ENCODE measurements at regions not wholly inside any gene's neighbourhood (a gene's known extent, or its start where the extent isn't known, plus 50 kb on each side); places are given as distances from the start of the nearest gene placed in this dataset.

GRCh38 chr3:159821110-159821509 is 167.5 kb upstream of the IL12A start:
- ChIA-PET POLR2A (no interaction called here), CTCF (interaction anchor here (0.7 to 1.1 kb wide), 2 partner anchors 13 to 16 kb away, joined by 3 read pairs; no protein-coding TSS in a partner anchor)
- no peak for TF ChIP-seq CTCF (IDR thresholded peaks at IDR 0.05; ENCODE audit: insufficient read depth, low read length, missing control alignments)
- DNase-seq (ENCODE audit: low read depth, low spot score): no peak
- H3K4me3 ChIP-seq (ENCODE audit: low read depth, low read length): no peak overlapping the region

- TF ChIP-seq CTCF (IDR thresholded peaks at IDR 0.05; ENCODE audit: insufficient read depth, low read length, missing control alignments): no peak
- CTCF ChIA-PET: interaction anchor here (0.7 to 1.1 kb wide), 2 partner anchors 14 to 17 kb away, joined by 3 read pairs; no protein-coding TSS in a partner anchor
- H3K4me3 ChIP-seq (ENCODE audit: low read depth, low read length): no peak overlapping the region
- no peak for DNase-seq (ENCODE audit: low read depth, low spot score)
- POLR2A ChIA-PET: no interaction called here
Observed at GRCh38 chr3:159821736-159822135, 166.9 kb upstream of the IL12A start.

GRCh38 chr3:159823780-159824179 is 164.9 kb upstream of the IL12A start:
- ChIA-PET POLR2A (no interaction called here), CTCF (interaction anchor here (0.9 to 17.3 kb wide), 3 partner anchors 19 to 181 kb away, joined by 3 to 253 read pairs (median 3); no protein-coding TSS in a partner anchor)
- no peak for DNase-seq (ENCODE audit: low read depth, low spot score)
- no peak for TF ChIP-seq CTCF (IDR thresholded peaks at IDR 0.05; ENCODE audit: insufficient read depth, low read length, missing control alignments)
- no peak overlapping the region for H3K4me3 ChIP-seq (ENCODE audit: low read depth, low read length)

GRCh38 chr3:159824333-159824732 is 164.3 kb upstream of the IL12A start:
- TF ChIP-seq CTCF (IDR thresholded peaks at IDR 0.05; ENCODE audit: insufficient read depth, low read length, missing control alignments): no peak
- ChIA-PET POLR2A (no interaction called here), CTCF (interaction anchor here (1.3 to 17.3 kb wide), 2 partner anchors 58 to 181 kb away, joined by 3 to 253 read pairs; no protein-coding TSS in a partner anchor)
- DNase-seq (ENCODE audit: low read depth, low spot score): peak; percentile 52
- no peak overlapping the region for H3K4me3 ChIP-seq (ENCODE audit: low read depth, low read length)

- POLR2A ChIA-PET: no interaction called here
- no peak for TF ChIP-seq CTCF (IDR thresholded peaks at IDR 0.05; ENCODE audit: insufficient read depth, low read length, missing control alignments)
- H3K4me3 ChIP-seq (ENCODE audit: low read depth, low read length): no peak overlapping the region
- CTCF ChIA-PET: interaction anchor here (0.6 to 17.3 kb wide), 7 partner anchors 12 to 1166 kb away, joined by 3 to 253 read pairs (median 3); no protein-coding TSS in a partner anchor
- no peak for DNase-seq (ENCODE audit: low read depth, low spot score)
Observed at GRCh38 chr3:159825216-159825854, 163.3 kb upstream of the IL12A start.

- ChIA-PET CTCF (interaction anchor here (0.7 to 17.3 kb wide), 39 partner anchors 8 to 585 kb away, joined by 3 to 253 read pairs (median 5); partner anchors contain the start of genes IL12A and SCHIP1), POLR2A (no interaction called here)
- H3K4me3 ChIP-seq (ENCODE audit: low read depth, low read length): no peak overlapping the region
- no peak for DNase-seq (ENCODE audit: low read depth, low spot score)
- TF ChIP-seq CTCF (IDR thresholded peaks at IDR 0.05; ENCODE audit: insufficient read depth, low read length, missing control alignments): peak; percentile 33
Observed at GRCh38 chr3:159828542-159828943, 160.1 kb upstream of the IL12A start.

All from AG04449 (cell line).